GM20000 (cell line): ENCODE measurements at regions not wholly inside any gene's neighbourhood (a gene's known extent, or its start where the extent isn't known, plus 50 kb on each side); places are given as distances from the start of the nearest gene placed in this dataset.

ENCODE experiments used
- DNase-seq: peaks from one replicate; pipeline ENCODE4 v3.0.0; 2012; ENCODE audit warnings: low spot score
- TF ChIP-seq, protein P1 (sequence below): IDR thresholded peaks from 2 replicates; pipeline ENCODE4 v1.5.1; 2012; ENCODE audit warnings: mild to moderate bottlenecking, control low read depth; ENCODE audit errors: extremely low read depth, missing control alignments

- TF ChIP-seq, protein P1, sequence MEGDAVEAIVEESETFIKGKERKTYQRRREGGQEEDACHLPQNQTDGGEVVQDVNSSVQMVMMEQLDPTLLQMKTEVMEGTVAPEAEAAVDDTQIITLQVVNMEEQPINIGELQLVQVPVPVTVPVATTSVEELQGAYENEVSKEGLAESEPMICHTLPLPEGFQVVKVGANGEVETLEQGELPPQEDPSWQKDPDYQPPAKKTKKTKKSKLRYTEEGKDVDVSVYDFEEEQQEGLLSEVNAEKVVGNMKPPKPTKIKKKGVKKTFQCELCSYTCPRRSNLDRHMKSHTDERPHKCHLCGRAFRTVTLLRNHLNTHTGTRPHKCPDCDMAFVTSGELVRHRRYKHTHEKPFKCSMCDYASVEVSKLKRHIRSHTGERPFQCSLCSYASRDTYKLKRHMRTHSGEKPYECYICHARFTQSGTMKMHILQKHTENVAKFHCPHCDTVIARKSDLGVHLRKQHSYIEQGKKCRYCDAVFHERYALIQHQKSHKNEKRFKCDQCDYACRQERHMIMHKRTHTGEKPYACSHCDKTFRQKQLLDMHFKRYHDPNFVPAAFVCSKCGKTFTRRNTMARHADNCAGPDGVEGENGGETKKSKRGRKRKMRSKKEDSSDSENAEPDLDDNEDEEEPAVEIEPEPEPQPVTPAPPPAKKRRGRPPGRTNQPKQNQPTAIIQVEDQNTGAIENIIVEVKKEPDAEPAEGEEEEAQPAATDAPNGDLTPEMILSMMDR = no peak
- DNase-seq = no peak
Measured at GRCh38 chr18:7288544-7288943, 57.7 kb downstream of the LRRC30 start.

DNA sequence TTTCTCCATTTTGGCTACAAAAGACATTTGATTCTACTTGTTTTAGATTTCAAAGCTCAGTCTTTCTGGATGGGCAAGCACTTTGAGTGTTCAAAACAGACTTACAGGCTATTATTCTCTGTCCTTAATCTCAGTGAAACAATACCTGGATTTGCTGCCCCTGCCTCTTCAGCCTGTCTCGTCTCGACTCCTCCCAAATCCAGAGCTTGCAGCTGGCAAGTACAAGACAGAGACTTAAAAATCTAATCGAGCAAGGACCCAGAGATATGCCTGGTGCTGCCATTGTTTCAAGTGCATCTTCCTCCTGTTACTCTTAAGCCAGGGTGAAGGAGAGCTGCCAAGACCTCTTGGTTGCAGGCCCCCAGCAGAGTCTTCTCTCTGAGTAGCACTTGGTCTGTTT is 59.2 kb downstream of the LRRC30 start:
- TF ChIP-seq, protein P1 = no peak
- DNase-seq = no peak

GRCh38 chr18:7291046-7291445 is 60.2 kb downstream of the LRRC30 start:
- no peak for DNase-seq
- TF ChIP-seq, protein P1 = no peak

DNA sequence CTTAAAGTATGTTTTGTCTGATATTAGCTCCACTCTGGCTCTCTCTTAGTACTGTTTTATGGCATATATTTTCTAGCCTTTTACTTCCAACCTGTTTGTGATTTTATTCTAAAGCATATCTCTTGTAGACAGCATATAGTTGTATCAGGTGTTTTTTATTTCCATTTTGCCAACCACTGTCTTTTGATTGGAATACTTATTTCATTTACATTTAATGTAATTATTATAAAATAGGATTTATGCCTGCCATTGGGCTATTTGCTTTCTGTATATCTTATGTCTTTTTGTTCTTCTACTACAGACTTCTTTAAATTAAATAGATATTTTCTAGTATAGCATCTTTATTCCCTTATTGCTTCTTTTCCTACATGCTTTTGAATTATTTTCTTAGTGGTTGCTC is 67.3 kb downstream of the LRRC30 start:
- TF ChIP-seq, protein P1 = no peak
- DNase-seq = no peak

- TF ChIP-seq, protein P1 = no peak
- DNase-seq = no peak
Measured at GRCh38 chr18:7301094-7301493, 70.2 kb downstream of the LRRC30 start.

DNA sequence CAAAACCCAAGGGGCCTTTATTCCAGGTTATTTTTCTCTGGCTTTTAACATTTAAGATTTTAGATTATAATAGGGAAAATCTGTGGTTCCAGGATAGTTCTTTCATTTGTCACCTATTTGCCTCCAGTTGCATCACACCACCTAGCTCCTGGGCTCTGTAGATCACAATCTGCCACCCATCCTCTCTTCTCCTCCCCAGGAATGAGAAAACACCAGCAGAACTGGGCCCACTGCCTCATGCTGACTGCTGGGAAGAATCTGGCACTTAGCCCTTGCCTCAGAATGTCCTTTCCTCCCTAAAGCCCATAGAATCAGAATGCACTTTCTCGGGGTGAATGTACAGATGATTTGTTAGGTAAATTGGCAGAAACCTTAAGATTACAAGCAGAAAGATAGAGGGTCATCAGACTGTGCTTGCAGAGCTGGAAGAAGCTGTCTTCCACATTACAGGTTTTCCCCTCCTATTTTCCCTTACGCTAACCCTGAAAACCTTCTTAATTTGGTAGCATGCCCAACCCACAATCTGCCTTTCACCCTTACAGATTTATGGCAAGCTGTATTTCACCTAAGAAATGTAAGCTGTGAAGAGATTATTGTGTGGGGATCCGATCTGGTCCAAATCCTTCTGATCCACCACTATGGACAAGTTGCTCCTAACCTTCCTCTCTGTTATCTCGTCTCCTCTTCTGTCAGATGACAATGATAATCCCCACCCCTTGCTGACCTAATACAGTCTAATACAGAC is 72.6 kb downstream of the LRRC30 start:
- DNase-seq = no peak
- TF ChIP-seq, protein P1 = no peak

- TF ChIP-seq, protein P1 = no peak
- DNase-seq = no peak
Measured at GRCh38 chr18:7304061-7304370, 73.1 kb downstream of the LRRC30 start.
